ENCODE measurements at regions not wholly inside any gene's neighbourhood (a gene's known extent, or its start where the extent isn't known, plus 50 kb on each side); places are given as distances from the start of the nearest gene placed in this dataset.

DNA sequence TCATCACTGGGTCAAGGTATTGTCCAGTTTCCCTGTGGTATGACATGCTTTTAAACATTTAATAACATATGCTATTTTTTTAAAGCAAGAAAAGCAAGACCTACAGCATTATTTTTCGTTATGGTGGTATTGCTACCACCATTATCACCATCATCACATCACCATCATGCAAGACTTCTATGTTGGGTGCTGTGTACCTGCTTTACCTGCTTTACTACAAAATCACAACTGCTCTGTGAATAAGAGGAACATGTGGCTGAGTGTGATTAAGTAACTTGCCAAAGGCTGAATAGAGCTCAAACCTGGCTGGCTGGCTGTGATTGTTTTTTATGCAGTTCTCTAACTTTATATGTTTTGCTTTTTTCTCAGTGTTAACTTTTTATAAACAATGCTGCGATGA is 140.8 kb upstream of the CLINT1 start:
- Histone ChIP-seq H4K20me1 (ENCODE audit: insufficient read depth, low read length) (no peaks in the 10 kb centered on the region), H3K9me3 (replicated peaks in 1 of 2; ENCODE audit: control insufficient read depth in 1 of 2, insufficient read depth in 1 of 2, low read length in 2 of 2) (no peaks in the 10 kb centered on the region)
- no CpG with 5 or more reads among the region's 2 CpGs for WGBS (ENCODE audit: insufficient coverage)

DNA sequence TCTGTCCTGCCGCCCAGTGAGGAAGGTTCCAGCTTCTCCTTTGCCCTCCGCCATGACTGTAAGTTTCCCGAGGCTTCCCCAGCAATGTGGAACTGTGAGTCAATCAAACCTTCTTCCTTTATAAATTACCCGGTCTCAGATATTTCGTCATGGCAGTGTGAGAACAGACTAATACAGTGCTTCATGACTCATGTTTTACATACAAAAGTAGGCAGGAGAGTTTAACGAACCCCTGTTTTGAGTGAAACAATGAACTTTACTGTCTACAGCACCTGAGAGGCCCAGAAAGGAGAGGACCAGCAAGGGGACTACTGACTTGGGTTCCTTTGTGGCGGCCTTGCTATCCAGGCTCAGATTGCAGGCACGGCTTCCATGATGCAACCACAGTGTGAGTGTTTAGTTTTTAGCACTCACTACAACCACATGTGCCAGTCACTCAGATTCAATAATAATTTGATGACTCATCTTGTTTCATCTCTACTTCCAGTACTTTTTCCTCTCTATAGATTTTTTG is 139.1 kb upstream of the CLINT1 start:
- Histone ChIP-seq H3K4me3 (replicated peaks in 1 of 3; ENCODE audit: low read depth in 2 of 3, low read length in 3 of 3) (peak overlapping the region in 1 of 3 experiments; percentile 16), H3K36me3 (replicated peaks in 1 of 2; ENCODE audit: control insufficient read depth in 1 of 2, insufficient read depth in 2 of 2, low read length in 2 of 2) (no peaks in the 10 kb centered on the region), H3K4me2 (replicated peaks; ENCODE audit: extremely low read depth, low read length, poor library complexity, severe bottlenecking) (peak overlapping the region; percentile 43), H4K20me1 (ENCODE audit: insufficient read depth, low read length) (no peaks in the 10 kb centered on the region), H3K27ac (ENCODE audit: low read depth in 1 of 2, low read length in 2 of 2) (peak overlapping the region in 1 of 2 donors; percentile 42), H3K79me2 (ENCODE audit: insufficient read depth, low read length) (no peaks in the 10 kb centered on the region), H3K27me3 (ENCODE audit: control insufficient read depth in 2 of 2, insufficient read depth in 2 of 2, low read length in 2 of 2) (no peaks in the 10 kb centered on the region), H3K9me3 (replicated peaks in 1 of 2; ENCODE audit: control insufficient read depth in 1 of 2, insufficient read depth in 1 of 2, low read length in 2 of 2) (no peaks in the 10 kb centered on the region), H2AFZ (ENCODE audit: insufficient read depth, low read depth, low read length, poor library complexity, severe bottlenecking) (peak overlapping the region; percentile 27), H3K9ac (ENCODE audit: insufficient read depth, low read length, poor library complexity, severe bottlenecking) (peak overlapping the region; percentile 12), H3K4me1 (ENCODE audit: control insufficient read depth in 1 of 2, insufficient read depth in 2 of 2, low read length in 2 of 2) (peaks cover 0 to 6% of the 10 kb centered on the region in 2 donors)
- Mint-ChIP-seq H3K27me3 (ENCODE audit: low read depth in 3 of 3) (peaks cover 0 to 2% (median 1%) of the 10 kb centered on the region in 3 donors), H3K27ac (peak overlapping the region in 6 of 7 donors; percentile 42 to 87 (median 66)), H3K36me3 (no peaks in the 10 kb centered on the region), H3K9me3 (peaks cover 0 to 2% (median 0%) of the 10 kb centered on the region in 7 donors), H3K4me1 (peaks cover 13% of the 10 kb centered on the region), H3K4me3 (peak overlapping the region; percentile 39 to 48)
- WGBS (ENCODE audit: insufficient coverage), result 24% methylated on average over 3 of the region's 8 CpGs
- TF ChIP-seq, protein P1, sequence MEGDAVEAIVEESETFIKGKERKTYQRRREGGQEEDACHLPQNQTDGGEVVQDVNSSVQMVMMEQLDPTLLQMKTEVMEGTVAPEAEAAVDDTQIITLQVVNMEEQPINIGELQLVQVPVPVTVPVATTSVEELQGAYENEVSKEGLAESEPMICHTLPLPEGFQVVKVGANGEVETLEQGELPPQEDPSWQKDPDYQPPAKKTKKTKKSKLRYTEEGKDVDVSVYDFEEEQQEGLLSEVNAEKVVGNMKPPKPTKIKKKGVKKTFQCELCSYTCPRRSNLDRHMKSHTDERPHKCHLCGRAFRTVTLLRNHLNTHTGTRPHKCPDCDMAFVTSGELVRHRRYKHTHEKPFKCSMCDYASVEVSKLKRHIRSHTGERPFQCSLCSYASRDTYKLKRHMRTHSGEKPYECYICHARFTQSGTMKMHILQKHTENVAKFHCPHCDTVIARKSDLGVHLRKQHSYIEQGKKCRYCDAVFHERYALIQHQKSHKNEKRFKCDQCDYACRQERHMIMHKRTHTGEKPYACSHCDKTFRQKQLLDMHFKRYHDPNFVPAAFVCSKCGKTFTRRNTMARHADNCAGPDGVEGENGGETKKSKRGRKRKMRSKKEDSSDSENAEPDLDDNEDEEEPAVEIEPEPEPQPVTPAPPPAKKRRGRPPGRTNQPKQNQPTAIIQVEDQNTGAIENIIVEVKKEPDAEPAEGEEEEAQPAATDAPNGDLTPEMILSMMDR (IDR thresholded peaks at IDR 0.05), result no peak
- DNase-seq, result peak; percentile 55 to 85 (median 62)
- intact Hi-C loops (cut with micrococcal nuclease), result no loop called here

More for the DNA sequence above, 140.8 kb upstream of the CLINT1 start:
- peaks cover 0 to 2% (median 0%) of the 10 kb centered on the region in 7 donors for H3K9me3 Mint-ChIP-seq
- H3K4me3 Mint-ChIP-seq, result no peak overlapping the region
- H3K27ac ChIP-seq (ENCODE audit: low read depth in 1 of 2, low read length in 2 of 2), result no peak overlapping the region
- H3K9ac ChIP-seq (ENCODE audit: insufficient read depth, low read length, poor library complexity, severe bottlenecking), result no peak overlapping the region
- H3K27me3 ChIP-seq (ENCODE audit: control insufficient read depth in 2 of 2, insufficient read depth in 2 of 2, low read length in 2 of 2), result no peaks in the 10 kb centered on the region
- DNase-seq, result no peak
- H3K4me2 ChIP-seq (replicated peaks; ENCODE audit: extremely low read depth, low read length, poor library complexity, severe bottlenecking), result no peak overlapping the region
- no peak overlapping the region for H3K27ac Mint-ChIP-seq
- no peak overlapping the region for H2AFZ ChIP-seq (ENCODE audit: insufficient read depth, low read depth, low read length, poor library complexity, severe bottlenecking)
- no peaks in the 10 kb centered on the region for H3K36me3 Mint-ChIP-seq
- TF ChIP-seq, protein P1 (IDR thresholded peaks at IDR 0.05), result no peak
- no peaks in the 10 kb centered on the region for H3K79me2 ChIP-seq (ENCODE audit: insufficient read depth, low read length)
- no peak overlapping the region for H3K4me3 ChIP-seq (replicated peaks in 1 of 3; ENCODE audit: low read depth in 2 of 3, low read length in 3 of 3)
- H3K4me1 Mint-ChIP-seq, result peaks cover 10% of the 10 kb centered on the region
- intact Hi-C loops (cut with micrococcal nuclease), result no loop called here
- peaks cover 0 to 2% (median 0%) of the 10 kb centered on the region in 3 donors for H3K27me3 Mint-ChIP-seq (ENCODE audit: low read depth in 3 of 3)
- H3K4me1 ChIP-seq (ENCODE audit: control insufficient read depth in 1 of 2, insufficient read depth in 2 of 2, low read length in 2 of 2), result peaks cover 0 to 6% of the 10 kb centered on the region in 2 donors
- no peaks in the 10 kb centered on the region for H3K36me3 ChIP-seq (replicated peaks in 1 of 2; ENCODE audit: control insufficient read depth in 1 of 2, insufficient read depth in 2 of 2, low read length in 2 of 2)
